ENCODE measurements at regions not wholly inside any gene's neighbourhood (a gene's known extent, or its start where the extent isn't known, plus 50 kb on each side); places are given as distances from the start of the nearest gene placed in this dataset.

DNA sequence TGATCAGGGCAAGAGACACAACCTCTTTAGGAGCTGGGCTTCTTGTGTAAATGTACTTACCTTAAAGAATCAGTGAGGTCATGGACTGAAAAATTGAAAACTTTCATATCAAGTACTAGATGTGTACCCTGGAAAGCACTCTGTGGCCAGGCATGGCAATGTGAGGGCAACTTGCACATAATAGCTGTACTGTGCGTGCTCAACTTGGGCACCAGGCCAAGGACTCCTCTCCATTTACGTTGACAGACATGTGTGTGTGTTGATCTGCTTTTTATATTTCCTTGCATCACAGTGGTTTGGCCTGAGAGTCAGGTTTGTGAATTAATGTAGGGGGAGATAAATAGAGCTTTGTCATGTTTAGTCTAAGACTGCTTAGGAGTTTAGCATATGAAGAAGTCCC lies 669.5 kb upstream of the REG3G start:
- no peak for DNase-seq
- H3K4me1 ChIP-seq: no peaks in the 10 kb centered on the region
- no peak overlapping the region for H3K27ac ChIP-seq
- intact Hi-C loops (cut with DNase I; ENCODE audit: low total_unique reads): no loop called here
- no peaks in the 10 kb centered on the region for H3K27me3 ChIP-seq
- H3K36me3 ChIP-seq (ENCODE audit: low read depth, missing control alignments): no peaks in the 10 kb centered on the region
- no peaks in the 10 kb centered on the region for H3K9me3 ChIP-seq
- no peak overlapping the region for H3K4me3 ChIP-seq
- TF ChIP-seq CTCF (IDR thresholded peaks at IDR 0.05): no peak
- TF ChIP-seq POLR2A (IDR thresholded peaks at IDR 0.05): no peak
- 68 to 72% methylated on average over 2 of the region's 2 CpGs for WGBS, 2 donors

- no peaks in the 10 kb centered on the region for H3K9me3 ChIP-seq
- no peaks in the 10 kb centered on the region for H3K27me3 ChIP-seq
- H3K4me1 ChIP-seq: no peaks in the 10 kb centered on the region
- H3K27ac ChIP-seq: no peak overlapping the region
- TF ChIP-seq POLR2A (IDR thresholded peaks at IDR 0.05) (no peak), CTCF (IDR thresholded peaks at IDR 0.05) (no peak)
- no peak for DNase-seq
- no peaks in the 10 kb centered on the region for H3K36me3 ChIP-seq (ENCODE audit: low read depth, missing control alignments)
- WGBS, 2 donors: 38 to 41% methylated on average over 2 of the region's 2 CpGs
- H3K4me3 ChIP-seq: no peak overlapping the region
- intact Hi-C loops (cut with DNase I; ENCODE audit: low total_unique reads): no loop called here
These were observed 641.9 kb upstream of the REG3G start for GRCh38 chr2:78383576-78383975.

GRCh38 chr2:78397198-78397597 lies 628.3 kb upstream of the REG3G start:
- intact Hi-C loops (cut with DNase I; ENCODE audit: low total_unique reads): no loop called here
- TF ChIP-seq CTCF (IDR thresholded peaks at IDR 0.05) (no peak), POLR2A (IDR thresholded peaks at IDR 0.05) (no peak)
- H3K27me3 ChIP-seq: no peaks in the 10 kb centered on the region

DNA sequence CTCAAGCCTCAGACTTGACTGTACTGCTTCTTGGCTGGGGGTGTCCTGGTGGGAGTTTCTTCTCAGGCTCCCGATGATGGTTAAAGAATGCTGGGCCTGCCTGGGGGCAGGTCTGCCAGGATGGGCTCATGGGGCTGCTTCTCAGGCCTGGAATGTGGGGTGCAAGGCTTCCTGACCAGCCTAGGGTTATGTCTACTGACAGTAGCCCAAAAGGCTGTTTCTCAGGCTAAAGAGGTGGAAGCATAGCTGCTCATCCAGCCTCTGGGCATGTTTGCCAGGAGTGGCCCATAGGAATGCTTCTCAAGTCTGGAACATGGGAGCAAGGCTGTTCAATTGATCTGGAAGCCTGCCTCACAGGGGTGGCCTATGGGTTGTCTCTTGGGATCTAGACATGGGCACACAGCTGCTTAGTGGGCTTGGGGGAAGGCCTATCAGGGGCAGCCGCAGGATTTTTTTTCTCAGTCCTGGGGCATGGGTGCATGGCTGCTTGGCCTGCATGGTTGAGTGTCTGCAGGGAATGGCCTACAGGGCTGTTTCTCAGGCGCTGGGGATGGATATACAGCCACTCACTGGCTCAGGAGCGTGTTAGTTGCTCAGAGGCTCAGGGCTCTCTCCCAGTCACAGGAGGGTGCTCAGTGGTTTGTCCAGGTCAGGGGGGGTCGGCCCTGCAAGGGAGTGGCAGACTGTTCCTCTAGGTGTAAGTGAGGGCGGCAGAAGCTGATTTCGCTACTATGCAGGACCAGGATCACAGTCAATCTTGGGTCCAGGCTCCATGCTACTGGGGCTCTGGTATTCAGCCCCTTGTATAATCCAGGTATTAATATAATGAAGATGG lies 617.3 kb upstream of the REG3G start:
- intact Hi-C loops (cut with DNase I; ENCODE audit: low total_unique reads): no loop called here

More at GRCh38 chr2:78397198-78397597, 628.3 kb upstream of the REG3G start:
- Histone ChIP-seq H3K9me3 (no peaks in the 10 kb centered on the region), H3K4me1 (no peaks in the 10 kb centered on the region), H3K36me3 (ENCODE audit: low read depth, missing control alignments) (no peaks in the 10 kb centered on the region), H3K27ac (no peak overlapping the region), H3K4me3 (no peak overlapping the region)
- DNase-seq: no peak
- 92 to 98% methylated on average over 6 of the region's 6 CpGs for WGBS, 2 donors

More for the DNA sequence above, 617.3 kb upstream of the REG3G start:
- H3K36me3 ChIP-seq (ENCODE audit: low read depth, missing control alignments): no peaks in the 10 kb centered on the region
- no peak for TF ChIP-seq POLR2A (IDR thresholded peaks at IDR 0.05)
- TF ChIP-seq CTCF (IDR thresholded peaks at IDR 0.05): no peak
- no peaks in the 10 kb centered on the region for H3K4me1 ChIP-seq
- 80 to 94% methylated on average over 1 to 6 of the region's 7 CpGs for WGBS, 2 donors
- H3K27me3 ChIP-seq: no peaks in the 10 kb centered on the region
- no peak overlapping the region for H3K4me3 ChIP-seq
- no peak for DNase-seq
- H3K27ac ChIP-seq: no peak overlapping the region
- H3K9me3 ChIP-seq: no peaks in the 10 kb centered on the region

Data from testis (tissue), 2 donors.